ENCODE measurements at regions not wholly inside any gene's neighbourhood (a gene's known extent, or its start where the extent isn't known, plus 50 kb on each side); places are given as distances from the start of the nearest gene placed in this dataset.

DNA sequence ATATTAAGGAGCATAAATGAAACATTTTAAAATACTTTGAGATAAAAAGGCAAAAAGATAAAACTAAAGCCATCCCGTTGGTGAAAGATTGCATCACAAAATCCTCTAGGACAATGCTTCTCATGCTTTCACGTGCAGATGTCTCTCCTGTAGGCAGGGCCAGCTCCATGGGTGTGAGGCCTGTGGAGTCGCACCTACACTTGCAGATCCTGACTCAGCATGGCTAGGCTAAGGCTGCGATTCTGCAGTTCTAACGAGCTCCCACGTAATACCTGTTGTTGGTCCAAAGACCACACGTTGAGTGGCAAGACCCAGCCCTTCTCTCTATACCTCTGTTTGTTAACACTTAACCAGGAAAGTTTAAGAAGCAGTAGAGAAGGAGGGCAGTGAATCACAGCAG, 62.1 kb upstream of the CAPRIN1 start:
- no TSS peak for BruUV-seq (replicated peaks)
- dilution Hi-C loops (cut with MboI; ENCODE audit: extremely low pct_ligation_motif_present, low sequenced_read_pairs) = no loop called here

More for the DNA sequence above, 62.1 kb upstream of the CAPRIN1 start:
- TF ChIP-seq GATA2 (IDR thresholded peaks at IDR 0.05; ENCODE audit: insufficient read depth, insufficient read length, low read depth, low read length) (no peak), POLR2A (IDR thresholded peaks at IDR 0.05; ENCODE audit: low read depth, low read length) (no peak), POLR2AphosphoS5 (IDR thresholded peaks at IDR 0.05; ENCODE audit: insufficient read depth, low read depth, low read length) (no peak), FOS (IDR thresholded peaks at IDR 0.05; ENCODE audit: borderline replicate concordance, insufficient read depth, low read length) (no peak), JUN (IDR thresholded peaks at IDR 0.05; ENCODE audit: borderline replicate concordance, insufficient read depth, insufficient read length, low read depth) (no peak), MYC (IDR thresholded peaks at IDR 0.05; ENCODE audit: low read depth, low read length) (no peak), EZH2 (IDR thresholded peaks at IDR 0.05; ENCODE audit: borderline replicate concordance, low read depth, low read length, severe bottlenecking) (no peak)
- TF ChIP-seq, protein P1, sequence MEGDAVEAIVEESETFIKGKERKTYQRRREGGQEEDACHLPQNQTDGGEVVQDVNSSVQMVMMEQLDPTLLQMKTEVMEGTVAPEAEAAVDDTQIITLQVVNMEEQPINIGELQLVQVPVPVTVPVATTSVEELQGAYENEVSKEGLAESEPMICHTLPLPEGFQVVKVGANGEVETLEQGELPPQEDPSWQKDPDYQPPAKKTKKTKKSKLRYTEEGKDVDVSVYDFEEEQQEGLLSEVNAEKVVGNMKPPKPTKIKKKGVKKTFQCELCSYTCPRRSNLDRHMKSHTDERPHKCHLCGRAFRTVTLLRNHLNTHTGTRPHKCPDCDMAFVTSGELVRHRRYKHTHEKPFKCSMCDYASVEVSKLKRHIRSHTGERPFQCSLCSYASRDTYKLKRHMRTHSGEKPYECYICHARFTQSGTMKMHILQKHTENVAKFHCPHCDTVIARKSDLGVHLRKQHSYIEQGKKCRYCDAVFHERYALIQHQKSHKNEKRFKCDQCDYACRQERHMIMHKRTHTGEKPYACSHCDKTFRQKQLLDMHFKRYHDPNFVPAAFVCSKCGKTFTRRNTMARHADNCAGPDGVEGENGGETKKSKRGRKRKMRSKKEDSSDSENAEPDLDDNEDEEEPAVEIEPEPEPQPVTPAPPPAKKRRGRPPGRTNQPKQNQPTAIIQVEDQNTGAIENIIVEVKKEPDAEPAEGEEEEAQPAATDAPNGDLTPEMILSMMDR (IDR thresholded peaks at IDR 0.05; ENCODE audit: extremely low read depth in 1 of 2, insufficient read depth in 1 of 2, low read depth in 1 of 2, low read length in 2 of 2) = no peak
- TF ChIP-seq, protein P2, sequence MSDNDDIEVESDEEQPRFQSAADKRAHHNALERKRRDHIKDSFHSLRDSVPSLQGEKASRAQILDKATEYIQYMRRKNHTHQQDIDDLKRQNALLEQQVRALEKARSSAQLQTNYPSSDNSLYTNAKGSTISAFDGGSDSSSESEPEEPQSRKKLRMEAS (IDR thresholded peaks at IDR 0.05; ENCODE audit: insufficient read depth, insufficient read length) = no peak
- Histone ChIP-seq H3K4me2 (ENCODE audit: insufficient read depth, low read length) (no peak overlapping the region), H4K20me1 (replicated peaks; ENCODE audit: control insufficient read depth, extremely low read depth, insufficient read depth, low read length) (no peaks in the 10 kb centered on the region), H3K36me3 (ENCODE audit: control insufficient read depth in 2 of 2, extremely low read depth in 1 of 2, insufficient read depth in 2 of 2, low read length in 2 of 2) (no peaks in the 10 kb centered on the region), H3K4me3 (replicated peaks in 1 of 3; ENCODE audit: insufficient read depth in 1 of 3, low read depth in 1 of 3, low read length in 3 of 3) (no peak overlapping the region), H3K79me2 (ENCODE audit: control insufficient read depth, insufficient read depth, low read length) (no peaks in the 10 kb centered on the region), H3K27ac (ENCODE audit: insufficient read depth, low read depth, low read length) (no peak overlapping the region), H3K4me1 (ENCODE audit: control insufficient read depth, extremely low read depth, insufficient read depth, low read length) (no peaks in the 10 kb centered on the region), H3K27me3 (ENCODE audit: control insufficient read depth in 2 of 2, insufficient read depth in 2 of 2, low read length in 2 of 2) (peaks cover 2 to 3% of the 10 kb centered on the region in 2 experiments), H2AFZ (ENCODE audit: low read depth, low read length) (no peak overlapping the region), H3K9me3 (replicated peaks; ENCODE audit: control insufficient read depth, insufficient read depth, low read length) (no peaks in the 10 kb centered on the region), H3K9ac (replicated peaks; ENCODE audit: extremely low read depth, insufficient read depth, low read length) (no peak overlapping the region), H3K9me1 (replicated peaks; ENCODE audit: control insufficient read depth, extremely low read depth, insufficient read depth, low read length) (no peaks in the 10 kb centered on the region)
- DNase-seq (ENCODE audit: low read depth, low spot score) (no peak), FAIRE-seq (no peak)
- ChIA-PET POLR2A (interaction anchor here (0.5 kb wide), 1 partner anchor 69 kb away, joined by 3 read pairs; no protein-coding TSS in a partner anchor), CTCF (interaction anchor here (0.6 to 3.7 kb wide), 5 partner anchors 10 to 1163 kb away, joined by 3 to 129 read pairs (median 12); no protein-coding TSS in a partner anchor)
- intact Hi-C loops (cut with micrococcal nuclease) = no loop called here
